ENCODE measurements at regions not wholly inside any gene's neighbourhood (a gene's known extent, or its start where the extent isn't known, plus 50 kb on each side); places are given as distances from the start of the nearest gene placed in this dataset.

- DNase-seq (ENCODE audit: low read depth) = no peak
- no peak for TF ChIP-seq CTCF (IDR thresholded peaks at IDR 0.05; ENCODE audit: low read length, missing control alignments)
- H3K4me3 ChIP-seq (replicated peaks; ENCODE audit: low read depth, low read length) = no peak overlapping the region
Measured at GRCh38 chr14:81681541-81681940, 147.9 kb upstream of the SEL1L start.

- no peak for DNase-seq (ENCODE audit: low read depth)
- H3K4me3 ChIP-seq (replicated peaks; ENCODE audit: low read depth, low read length) = no peak overlapping the region
- no peak for TF ChIP-seq CTCF (IDR thresholded peaks at IDR 0.05; ENCODE audit: low read length, missing control alignments)
Measured at GRCh38 chr14:81682134-81682533, 148.5 kb upstream of the SEL1L start.

GRCh38 chr14:81682701-81683100 is 149.0 kb upstream of the SEL1L start:
- no peak for DNase-seq (ENCODE audit: low read depth)
- H3K4me3 ChIP-seq (replicated peaks; ENCODE audit: low read depth, low read length) = no peak overlapping the region
- no peak for TF ChIP-seq CTCF (IDR thresholded peaks at IDR 0.05; ENCODE audit: low read length, missing control alignments)

- H3K4me3 ChIP-seq (replicated peaks; ENCODE audit: low read depth, low read length) = no peak overlapping the region
- TF ChIP-seq CTCF (IDR thresholded peaks at IDR 0.05; ENCODE audit: low read length, missing control alignments) = no peak
- DNase-seq (ENCODE audit: low read depth) = no peak
Measured at GRCh38 chr14:81684696-81685095, 151.0 kb upstream of the SEL1L start.

GRCh38 chr14:81686512-81686911 is 152.9 kb upstream of the SEL1L start:
- no peak for DNase-seq (ENCODE audit: low read depth)
- no peak for TF ChIP-seq CTCF (IDR thresholded peaks at IDR 0.05; ENCODE audit: low read length, missing control alignments)
- H3K4me3 ChIP-seq (replicated peaks; ENCODE audit: low read depth, low read length) = no peak overlapping the region

- DNase-seq (ENCODE audit: low read depth) = no peak
- no peak for TF ChIP-seq CTCF (IDR thresholded peaks at IDR 0.05; ENCODE audit: low read length, missing control alignments)
- H3K4me3 ChIP-seq (replicated peaks; ENCODE audit: low read depth, low read length) = no peak overlapping the region
Measured at GRCh38 chr14:81691931-81692330, 158.3 kb upstream of the SEL1L start.

- H3K4me3 ChIP-seq (replicated peaks; ENCODE audit: low read depth, low read length) = no peak overlapping the region
- TF ChIP-seq CTCF (IDR thresholded peaks at IDR 0.05; ENCODE audit: low read length, missing control alignments) = no peak
- no peak for DNase-seq (ENCODE audit: low read depth)
Measured at GRCh38 chr14:81694419-81694818, 160.8 kb upstream of the SEL1L start.

Data from fibroblast of pulmonary artery (primary cell).